ENCODE measurements at regions not wholly inside any gene's neighbourhood (a gene's known extent, or its start where the extent isn't known, plus 50 kb on each side); places are given as distances from the start of the nearest gene placed in this dataset.

DNA sequence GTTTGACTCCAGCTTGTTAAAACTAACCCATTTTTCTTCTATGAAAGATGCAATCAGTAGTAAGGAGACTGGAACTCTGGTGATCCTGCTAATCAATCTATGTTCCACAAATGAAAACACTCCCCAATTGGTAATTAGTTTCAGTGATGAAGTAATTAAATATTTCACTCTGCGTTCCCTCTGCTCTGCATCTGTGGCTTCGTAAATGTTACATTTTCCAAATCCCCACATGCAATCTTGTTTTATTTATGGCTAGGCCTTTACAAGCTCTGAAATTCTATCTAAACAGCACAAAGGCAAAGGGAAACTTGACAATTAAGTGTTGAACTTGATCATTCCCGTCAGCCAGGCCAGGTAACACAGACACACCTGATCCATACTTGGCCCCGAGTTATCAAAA lies 231.4 kb upstream of the OSR1 start:
- no peak for DNase-seq

DNA sequence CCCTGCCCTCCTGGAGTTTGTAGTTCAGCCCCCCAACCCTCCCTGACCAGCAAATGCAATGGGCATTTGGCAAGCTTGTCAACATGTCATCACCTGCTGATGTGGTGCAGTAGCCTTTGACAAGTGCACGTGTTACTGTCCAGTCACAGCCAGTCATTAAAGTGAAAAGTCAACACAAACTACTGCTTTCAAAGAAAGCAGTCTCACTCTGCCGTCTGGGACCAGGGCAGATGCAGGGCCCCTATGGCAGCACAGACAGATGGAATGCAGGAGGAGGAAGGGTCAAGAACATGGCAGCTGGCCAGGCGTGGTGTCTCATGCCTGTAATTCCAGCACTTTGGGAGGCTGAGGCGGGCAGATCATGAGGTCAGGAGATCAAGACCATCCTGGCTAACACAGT lies 222.4 kb upstream of the OSR1 start:
- DNase-seq = no peak

- DNase-seq = no peak
Observed at GRCh38 chr2:19580264-19580663, 221.8 kb upstream of the OSR1 start.

- DNase-seq = no peak
Observed at GRCh38 chr2:19579461-19579860, 221.0 kb upstream of the OSR1 start.

DNA sequence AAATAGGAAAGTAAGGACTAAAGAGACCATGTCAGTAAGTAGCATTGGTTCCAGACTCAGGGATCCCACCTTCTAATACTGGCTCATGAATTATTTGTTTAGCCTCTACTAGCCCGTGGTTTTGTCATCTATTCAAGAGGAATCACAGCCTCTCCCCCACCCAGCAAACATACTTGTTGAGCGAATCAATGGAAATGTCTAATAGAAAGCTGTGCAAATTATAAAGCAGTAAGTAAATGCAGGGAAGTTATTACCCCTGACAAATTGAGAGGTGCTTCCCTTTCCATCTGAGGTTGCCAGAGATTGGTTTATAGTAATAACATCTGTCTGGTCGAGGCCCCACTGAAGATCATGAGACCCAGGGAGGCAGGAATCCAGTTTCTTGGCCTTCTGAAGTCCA lies 219.3 kb upstream of the OSR1 start:
- no peak for DNase-seq

- no peak for DNase-seq
Observed at GRCh38 chr2:19576411-19576810, 218.0 kb upstream of the OSR1 start.

- DNase-seq = no peak
Observed at GRCh38 chr2:19575641-19576040, 217.2 kb upstream of the OSR1 start.

DNA sequence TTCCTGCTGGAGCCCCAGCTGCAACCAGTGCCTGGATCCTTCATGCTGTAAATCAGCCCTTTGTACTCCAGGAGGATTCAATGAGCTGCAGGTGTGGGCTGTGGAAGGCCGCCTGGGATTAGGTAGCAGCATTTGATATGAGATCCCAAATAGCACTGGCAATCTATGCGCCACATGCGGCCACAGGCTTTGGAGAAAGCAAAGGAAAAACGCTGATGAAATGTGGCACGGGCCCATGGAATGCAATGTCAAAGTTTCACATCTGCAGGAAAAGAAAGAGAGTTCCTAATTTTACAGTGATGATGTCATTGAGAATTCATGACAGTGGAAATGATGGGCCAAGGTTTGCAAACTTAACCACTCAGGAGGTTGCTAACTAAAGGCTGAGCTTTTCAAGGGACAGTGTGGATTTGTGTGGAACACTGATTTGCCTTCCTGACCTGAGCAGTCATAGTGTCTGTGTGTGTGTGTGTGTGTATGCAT lies 216.4 kb upstream of the OSR1 start:
- DNase-seq = no peak

DNA sequence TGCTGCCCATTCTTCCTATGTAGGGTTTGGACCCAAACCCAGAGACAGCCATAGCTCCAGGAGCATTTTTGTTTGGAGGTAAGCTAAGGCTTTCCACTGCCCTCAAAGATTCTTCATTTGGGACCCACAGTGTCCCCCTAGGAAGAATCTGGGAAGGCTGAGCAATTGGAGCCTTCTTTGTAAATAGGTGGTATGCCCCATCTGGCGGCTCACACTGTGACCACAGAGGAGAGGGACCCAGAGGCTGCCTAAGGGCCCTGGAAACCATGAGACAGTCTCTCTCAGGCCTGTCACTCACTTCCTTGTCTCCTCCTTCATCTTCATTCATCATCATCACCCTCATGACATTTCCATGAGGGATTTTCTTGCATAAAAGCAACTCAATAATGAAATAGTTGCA lies 215.4 kb upstream of the OSR1 start:
- DNase-seq = no peak

GRCh38 chr2:19571773-19572172 lies 213.3 kb upstream of the OSR1 start:
- no peak for DNase-seq

DNA sequence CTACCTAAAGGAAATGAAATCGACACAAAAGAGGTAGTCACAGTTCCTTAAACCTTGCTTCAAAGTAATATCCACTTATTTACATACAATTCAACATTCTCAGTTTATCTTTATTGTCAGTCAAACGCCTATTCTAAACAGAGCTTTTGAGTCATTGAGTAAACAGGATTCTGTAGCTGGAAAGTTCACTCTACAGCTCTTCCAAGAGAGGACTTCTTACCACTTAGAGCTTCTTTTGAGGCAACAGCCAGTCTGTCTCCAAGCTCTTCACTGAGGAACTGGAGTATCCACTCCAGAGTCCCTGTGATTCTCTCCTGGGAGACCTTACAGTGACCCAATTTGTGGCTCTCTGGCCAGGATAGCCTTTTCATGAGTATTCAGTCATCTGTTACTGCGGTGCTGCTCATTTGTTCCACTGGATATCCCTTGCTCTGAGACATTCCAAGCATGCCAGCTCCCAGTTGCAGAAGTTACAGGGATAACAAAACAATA lies 210.9 kb upstream of the OSR1 start:
- no peak for DNase-seq

DNA sequence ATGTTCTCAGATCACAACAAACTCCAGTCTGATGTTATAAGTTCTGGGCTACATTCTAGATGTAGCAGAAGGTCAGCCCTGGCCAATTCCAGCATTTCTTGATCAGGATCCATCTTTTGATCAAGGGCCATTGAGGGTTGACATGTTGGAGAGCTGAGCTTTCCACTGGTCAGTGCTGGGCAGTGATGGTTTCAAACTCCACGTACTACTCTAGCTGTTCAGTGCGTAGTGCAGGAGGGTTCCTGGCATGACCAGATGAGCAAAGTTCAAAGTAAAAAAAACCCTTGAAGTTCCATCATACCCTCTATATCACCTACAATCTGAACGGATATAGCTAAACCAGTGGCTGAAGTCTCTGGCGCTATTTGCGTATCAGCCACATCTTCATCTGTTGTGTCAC lies 210.4 kb upstream of the OSR1 start:
- DNase-seq = no peak

DNA sequence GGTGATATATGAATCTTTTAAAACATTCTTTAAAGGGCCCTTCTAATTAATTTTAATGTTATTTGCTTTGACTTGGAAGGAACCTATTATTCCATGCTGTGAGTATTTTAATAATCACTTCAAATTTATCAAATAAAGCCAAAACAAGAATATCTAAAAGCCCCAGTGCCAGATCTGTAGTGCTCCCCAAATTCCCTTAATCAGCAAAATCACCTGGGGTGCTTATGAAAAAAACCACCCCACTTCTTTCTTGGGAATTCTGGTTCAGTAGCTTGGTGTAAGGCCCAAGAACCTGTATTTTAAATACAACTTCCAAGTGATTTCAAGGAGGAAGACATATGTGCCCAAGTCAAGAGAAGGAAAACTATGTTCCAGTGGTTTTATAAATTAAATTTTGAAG lies 202.4 kb upstream of the OSR1 start:
- no peak for DNase-seq

DNA sequence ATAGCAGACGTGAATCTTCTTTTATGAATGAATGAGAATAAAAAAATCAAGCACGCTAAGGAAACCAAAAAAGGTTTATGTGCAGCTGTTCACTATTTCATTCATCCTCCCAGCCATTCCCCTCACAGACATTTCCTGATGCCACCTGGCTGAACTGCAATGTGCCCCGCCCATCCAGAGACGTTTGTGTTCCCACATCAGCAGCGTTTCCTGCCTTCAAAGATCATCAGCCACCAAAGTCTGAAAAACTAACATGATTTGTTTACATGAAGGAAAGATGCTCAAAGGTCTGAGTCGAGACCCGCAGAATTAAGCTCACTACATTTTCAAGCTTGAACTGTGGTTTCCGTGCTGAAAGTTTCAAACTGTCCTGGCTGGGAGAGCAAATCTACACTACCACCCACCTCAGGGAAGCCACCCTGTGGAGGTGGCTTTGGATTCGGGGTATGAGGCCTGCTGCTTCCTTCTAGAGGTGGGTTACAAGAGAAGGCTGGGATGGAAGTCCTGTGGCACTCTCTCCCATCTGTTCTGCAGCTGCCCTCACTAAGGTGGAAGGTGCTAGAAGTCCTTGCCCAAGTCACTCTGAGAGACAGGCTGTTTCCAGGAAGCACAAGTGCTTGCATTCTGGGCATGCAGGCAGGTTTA lies 201.3 kb upstream of the OSR1 start:
- no peak for DNase-seq

GRCh38 chr2:19556648-19557047 lies 198.2 kb upstream of the OSR1 start:
- no peak for DNase-seq

- no peak for DNase-seq
Observed at GRCh38 chr2:19554520-19554919, 196.1 kb upstream of the OSR1 start.

- no peak for DNase-seq
Observed at GRCh38 chr2:19552270-19552669, 193.8 kb upstream of the OSR1 start.

- no peak for DNase-seq
Observed at GRCh38 chr2:19550750-19551149, 192.3 kb upstream of the OSR1 start.

GRCh38 chr2:19549821-19550220 lies 191.4 kb upstream of the OSR1 start:
- DNase-seq = no peak

DNA sequence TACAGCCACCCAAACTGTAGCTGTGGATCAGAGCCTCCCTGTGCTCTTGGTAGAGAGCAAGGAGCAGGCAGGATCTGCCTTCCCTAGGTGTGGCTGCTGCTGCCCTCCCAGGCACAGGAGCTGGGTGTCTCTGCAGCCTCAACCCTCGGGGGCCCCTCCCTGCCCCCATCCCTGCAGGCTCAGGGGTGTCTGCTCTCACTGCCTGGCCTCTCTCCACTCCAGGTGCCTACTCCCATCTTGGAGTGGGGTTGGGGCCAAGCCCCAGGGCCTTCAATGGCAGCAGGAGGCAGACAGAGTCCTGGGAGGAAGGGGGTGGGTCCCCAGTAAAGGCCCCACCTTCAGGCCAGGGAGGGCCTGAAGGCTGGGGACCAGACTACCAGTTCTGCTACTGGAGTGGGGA lies 189.7 kb upstream of the OSR1 start:
- no peak for DNase-seq

- no peak for DNase-seq
Observed at GRCh38 chr2:19547321-19547720, 188.9 kb upstream of the OSR1 start.

GRCh38 chr2:19545507-19545906 lies 187.1 kb upstream of the OSR1 start:
- no peak for DNase-seq

DNA sequence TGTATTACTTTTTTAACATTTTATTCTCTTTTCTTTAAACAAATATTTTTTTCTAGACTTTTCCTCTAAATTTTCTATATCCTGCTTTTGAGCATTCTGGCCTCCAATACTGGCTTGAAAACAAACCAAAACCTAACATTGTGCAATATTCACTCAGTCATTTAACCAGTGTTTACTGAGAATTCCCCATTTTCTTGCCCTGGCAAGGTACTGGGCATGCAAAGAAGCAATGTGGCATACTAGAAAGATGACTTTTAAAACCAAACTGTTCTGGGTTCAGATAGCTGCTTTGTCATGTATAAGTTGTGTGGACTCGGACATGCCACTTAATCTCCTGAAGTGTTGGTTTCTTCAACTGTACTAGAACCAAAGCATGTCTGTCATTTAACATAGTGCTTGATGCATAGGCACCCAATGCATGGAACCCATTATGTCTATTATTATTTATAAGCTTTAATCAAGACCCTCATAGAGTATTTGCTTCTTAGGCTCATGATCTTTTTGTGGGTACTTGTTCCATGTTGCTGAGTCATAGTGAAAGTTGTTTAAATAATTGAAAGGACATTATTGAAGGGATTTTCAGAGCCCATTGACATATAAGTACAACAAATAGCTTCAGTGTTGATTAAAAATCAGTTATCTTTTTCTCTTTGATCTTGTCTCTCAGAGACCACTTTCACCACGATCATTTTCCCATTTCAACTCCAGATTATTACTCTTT lies 185.4 kb upstream of the OSR1 start:
- no peak for DNase-seq

All from C1 segment of cervical spinal cord (tissue), 14 donors.